Right atrium auricular region (tissue), 2 donors: ENCODE measurements at regions not wholly inside any gene's neighbourhood (a gene's known extent, or its start where the extent isn't known, plus 50 kb on each side); places are given as distances from the start of the nearest gene placed in this dataset.

ENCODE experiments used
- DNase-seq: peaks from one replicate; pipeline ENCODE4 v3.0.0-alpha.2; 2019; ENCODE audit warnings: low spot score
- H3K27ac ChIP-seq, 2 donors: fragments of 200-600 bp; sonication (generic); 1 replicate in 1 of 2; 2 replicates in 1 of 2; pipeline ENCODE4 v1.5.1; 2016 to 2019
- H3K27me3 ChIP-seq, 2 donors: fragments of 200-600 bp; sonication (generic); one replicate each; pipeline versions ENCODE4 v1.5.1 to v1.6.0; 2017 to 2019
- H3K36me3 ChIP-seq: fragments of 200-600 bp; sonication (generic); one replicate; pipeline ENCODE4 v1.5.1; 2016
- H3K4me1 ChIP-seq, 2 donors: fragments of 200-600 bp; sonication (generic); one replicate each; pipeline versions ENCODE4 v1.5.1 to v1.6.0; 2017 to 2019
- H3K4me3 ChIP-seq, 2 donors: fragments of 200-600 bp; sonication (generic); 1 replicate in 1 of 2; 2 replicates in 1 of 2; pipeline ENCODE4 v1.5.1; 2017 to 2019; ENCODE audit warnings: mild to moderate bottlenecking in 1 of 2, moderate library complexity in 1 of 2
- H3K9me3 ChIP-seq, 2 donors: fragments of 200-600 bp; sonication (generic); one replicate each; pipeline ENCODE4 v1.5.1; 2019
- TF ChIP-seq, protein P1 (sequence below), 2 donors: fragments of 200-600 bp; sonication (generic); IDR thresholded peaks; one replicate each; pipeline ENCODE4 v1.5.1; 2019; ENCODE audit warnings: antibody characterized with exemption in 2 of 2

DNA sequence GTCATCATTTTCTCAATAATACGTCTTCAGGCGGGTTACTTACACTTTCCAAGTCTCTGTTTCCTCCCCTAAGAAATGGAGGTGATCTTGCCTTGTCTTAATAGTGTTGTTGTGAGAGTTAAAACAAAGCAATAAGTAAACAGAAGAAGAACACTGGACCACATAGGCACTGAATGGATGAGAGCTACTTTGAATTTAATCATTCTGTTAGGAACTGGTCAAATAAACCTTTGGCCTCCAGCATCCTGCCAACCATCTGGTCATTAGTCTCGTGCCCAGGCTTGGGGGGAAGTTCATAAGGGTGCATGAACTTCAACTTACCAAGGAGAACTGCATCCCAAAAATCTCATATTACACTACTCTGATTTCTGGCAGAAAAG lies 109.4 kb upstream of the C7orf33 start:
- DNase-seq: no peak
- TF ChIP-seq, protein P1, sequence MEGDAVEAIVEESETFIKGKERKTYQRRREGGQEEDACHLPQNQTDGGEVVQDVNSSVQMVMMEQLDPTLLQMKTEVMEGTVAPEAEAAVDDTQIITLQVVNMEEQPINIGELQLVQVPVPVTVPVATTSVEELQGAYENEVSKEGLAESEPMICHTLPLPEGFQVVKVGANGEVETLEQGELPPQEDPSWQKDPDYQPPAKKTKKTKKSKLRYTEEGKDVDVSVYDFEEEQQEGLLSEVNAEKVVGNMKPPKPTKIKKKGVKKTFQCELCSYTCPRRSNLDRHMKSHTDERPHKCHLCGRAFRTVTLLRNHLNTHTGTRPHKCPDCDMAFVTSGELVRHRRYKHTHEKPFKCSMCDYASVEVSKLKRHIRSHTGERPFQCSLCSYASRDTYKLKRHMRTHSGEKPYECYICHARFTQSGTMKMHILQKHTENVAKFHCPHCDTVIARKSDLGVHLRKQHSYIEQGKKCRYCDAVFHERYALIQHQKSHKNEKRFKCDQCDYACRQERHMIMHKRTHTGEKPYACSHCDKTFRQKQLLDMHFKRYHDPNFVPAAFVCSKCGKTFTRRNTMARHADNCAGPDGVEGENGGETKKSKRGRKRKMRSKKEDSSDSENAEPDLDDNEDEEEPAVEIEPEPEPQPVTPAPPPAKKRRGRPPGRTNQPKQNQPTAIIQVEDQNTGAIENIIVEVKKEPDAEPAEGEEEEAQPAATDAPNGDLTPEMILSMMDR (IDR thresholded peaks at IDR 0.05): no peak
- Histone ChIP-seq H3K27ac (no peak overlapping the region), H3K4me1 (no peaks in the 10 kb centered on the region), H3K36me3 (no peaks in the 10 kb centered on the region), H3K4me3 (no peak overlapping the region), H3K9me3 (no peaks in the 10 kb centered on the region), H3K27me3 (no peaks in the 10 kb centered on the region)

DNA sequence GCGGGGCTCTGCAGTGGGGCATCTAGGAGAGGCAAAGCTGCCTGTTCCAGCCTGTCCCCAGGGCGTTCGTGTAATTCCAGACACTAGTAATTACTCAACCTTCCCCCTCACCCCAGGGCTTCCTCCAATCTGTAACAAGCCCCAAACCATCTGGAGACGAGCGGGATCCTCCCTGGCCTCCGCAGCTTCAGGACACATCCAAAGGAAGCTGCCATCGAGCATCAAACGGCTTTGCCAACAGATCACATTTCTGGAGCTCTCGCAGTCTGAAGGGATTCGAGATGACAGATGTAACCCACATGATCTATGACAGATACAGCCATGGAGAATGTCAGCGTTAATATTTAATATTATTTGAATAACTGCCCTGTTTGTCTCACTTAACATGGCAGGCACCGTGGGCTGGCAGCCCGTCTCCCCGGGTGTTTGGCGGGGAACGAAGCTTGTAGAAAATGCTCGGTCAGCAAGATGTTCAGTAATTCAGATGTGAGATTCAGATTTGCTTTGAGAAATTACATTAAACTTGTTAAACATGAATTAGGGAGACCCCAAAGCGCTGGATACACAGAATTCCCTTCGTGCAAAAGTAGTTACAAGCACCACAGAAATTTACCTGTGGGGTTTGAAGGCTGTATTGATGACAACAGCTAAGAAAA lies 108.5 kb upstream of the C7orf33 start:
- Histone ChIP-seq H3K4me1 (no peaks in the 10 kb centered on the region), H3K27me3 (no peaks in the 10 kb centered on the region), H3K9me3 (no peaks in the 10 kb centered on the region), H3K4me3 (no peak overlapping the region), H3K36me3 (no peaks in the 10 kb centered on the region), H3K27ac (no peak overlapping the region)
- TF ChIP-seq, protein P1 (IDR thresholded peaks at IDR 0.05): no peak
- no peak for DNase-seq

DNA sequence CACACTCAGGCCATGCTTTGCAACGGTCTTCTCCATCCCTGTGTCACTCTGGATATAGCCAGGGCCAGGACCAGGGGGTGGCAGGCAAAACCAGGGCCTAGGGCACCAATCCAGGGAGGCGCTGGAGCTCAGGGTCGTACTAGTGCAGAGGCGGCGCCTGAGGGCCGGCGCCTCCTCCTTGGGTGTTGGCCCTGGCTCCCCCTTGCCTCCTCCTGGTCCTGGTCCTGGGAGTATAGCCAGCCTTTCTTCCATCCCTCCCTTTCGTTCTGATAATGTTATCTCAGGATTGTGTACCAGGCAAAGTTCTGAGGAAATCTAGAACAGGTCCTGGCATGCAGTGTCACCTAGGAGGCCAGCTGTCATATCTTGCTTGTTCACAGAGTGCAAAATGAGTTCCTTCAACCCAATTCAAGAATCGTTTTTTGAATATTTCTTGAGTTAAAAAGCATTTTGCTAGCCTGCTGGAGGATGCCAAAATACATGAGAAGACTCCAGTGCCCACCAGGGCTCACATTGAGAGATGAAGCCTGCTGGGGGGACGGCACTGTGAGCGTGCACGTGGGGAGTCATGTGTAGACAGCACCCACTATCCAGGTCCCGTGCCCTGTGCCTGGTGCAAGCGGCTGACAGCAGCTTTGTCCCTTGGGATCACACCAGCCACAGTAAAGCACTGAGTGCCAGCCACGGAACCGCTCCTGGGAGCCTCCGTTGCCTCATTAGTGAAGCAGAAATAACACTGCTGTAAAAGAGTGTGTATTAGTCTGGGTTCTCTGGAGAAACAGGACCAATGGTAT lies 106.9 kb upstream of the C7orf33 start:
- Histone ChIP-seq H3K27ac (no peak overlapping the region), H3K36me3 (no peaks in the 10 kb centered on the region), H3K27me3 (no peaks in the 10 kb centered on the region), H3K4me3 (no peak overlapping the region), H3K9me3 (no peaks in the 10 kb centered on the region), H3K4me1 (no peaks in the 10 kb centered on the region)
- TF ChIP-seq, protein P1 (IDR thresholded peaks at IDR 0.05): no peak
- no peak for DNase-seq

DNA sequence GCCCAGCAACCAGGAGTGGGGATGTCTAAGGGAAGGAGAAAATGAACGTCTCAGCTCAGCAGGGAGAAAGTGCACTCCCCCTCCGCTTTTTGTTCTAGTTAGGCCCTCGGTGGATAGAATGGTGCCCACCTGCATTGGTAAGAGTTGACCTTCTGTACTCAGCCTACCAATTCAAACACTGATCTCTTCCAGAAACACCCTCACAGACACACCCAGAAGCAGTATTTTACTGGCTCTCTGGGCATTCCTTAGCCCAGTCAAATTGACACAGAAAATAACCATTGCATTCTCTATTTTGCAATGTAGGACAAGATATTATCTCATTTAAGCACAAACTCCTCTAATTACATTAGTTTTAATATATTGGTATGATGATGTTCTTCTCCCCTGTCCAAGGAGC lies 106.1 kb upstream of the C7orf33 start:
- TF ChIP-seq, protein P1 (IDR thresholded peaks at IDR 0.05): no peak
- DNase-seq: no peak
- no peaks in the 10 kb centered on the region for H3K27me3 ChIP-seq
- no peaks in the 10 kb centered on the region for H3K36me3 ChIP-seq
- H3K9me3 ChIP-seq: no peaks in the 10 kb centered on the region
- H3K27ac ChIP-seq: no peak overlapping the region
- no peak overlapping the region for H3K4me3 ChIP-seq
- no peaks in the 10 kb centered on the region for H3K4me1 ChIP-seq

DNA sequence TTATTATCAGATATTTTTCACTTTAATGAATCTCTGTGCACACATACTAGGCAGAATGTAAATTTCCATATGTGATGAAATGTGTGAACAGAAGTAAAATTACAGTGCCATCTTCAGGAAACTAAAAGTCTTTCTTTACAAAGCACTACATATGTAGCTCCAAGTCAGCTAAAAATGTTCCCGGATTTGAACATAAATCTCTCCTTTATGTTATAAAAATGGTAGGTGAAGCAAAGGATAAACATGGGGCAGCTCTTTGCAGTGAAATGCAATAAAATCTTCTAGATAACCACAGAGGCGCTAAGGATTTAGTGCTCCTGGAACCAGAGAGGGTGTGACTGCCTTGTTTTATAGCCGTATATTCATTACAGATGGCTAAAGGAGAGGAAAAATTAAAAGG lies 104.9 kb upstream of the C7orf33 start:
- H3K27ac ChIP-seq: no peak overlapping the region
- H3K36me3 ChIP-seq: no peaks in the 10 kb centered on the region
- TF ChIP-seq, protein P1 (IDR thresholded peaks at IDR 0.05): no peak
- H3K27me3 ChIP-seq: no peaks in the 10 kb centered on the region
- H3K9me3 ChIP-seq: no peaks in the 10 kb centered on the region
- no peak overlapping the region for H3K4me3 ChIP-seq
- no peaks in the 10 kb centered on the region for H3K4me1 ChIP-seq
- no peak for DNase-seq
